ENCODE measurements at regions not wholly inside any gene's neighbourhood (a gene's known extent, or its start where the extent isn't known, plus 50 kb on each side); places are given as distances from the start of the nearest gene placed in this dataset.

- no peaks in the 10 kb centered on the region for H3K4me1 ChIP-seq (ENCODE audit: control insufficient read depth, insufficient read depth, low read length)
- DNase-seq (no peak), ATAC-seq (ENCODE audit: low read depth) (no peak)
- H3K14ac ChIP-seq (replicated peaks; ENCODE audit: low read depth, low read length): no peak overlapping the region
- H3K4me2 ChIP-seq (ENCODE audit: low read depth, low read length): no peak overlapping the region
- CTCF ChIA-PET: no interaction called here
- no peaks in the 10 kb centered on the region for H3K27me3 ChIP-seq (ENCODE audit: control insufficient read depth, insufficient read depth, low read length)
- H2BK5ac ChIP-seq (ENCODE audit: low read depth, low read length, poor library complexity, severe bottlenecking): no peak overlapping the region
- no peak overlapping the region for H4K8ac ChIP-seq (ENCODE audit: low read depth in 2 of 2, low read length in 2 of 2)
- in situ Hi-C loops (cut with MboI; ENCODE audit: low sequenced_read_pairs): no loop called here
- no peak overlapping the region for H2BK20ac ChIP-seq (ENCODE audit: low read depth, low read length)
- POLR2A ChIA-PET (ENCODE audit: unreplicated experiment): no interaction called here
- H3K9me1 ChIP-seq (ENCODE audit: insufficient read depth, low read length): no peaks in the 10 kb centered on the region
- H2AFZ ChIP-seq (replicated peaks; ENCODE audit: low read length, poor library complexity): no peak overlapping the region
- H3K23ac ChIP-seq (ENCODE audit: low read depth, low read length): no peak overlapping the region
- H3K56ac ChIP-seq (ENCODE audit: extremely low read depth, insufficient read depth, low read length): no peak overlapping the region
- no peak overlapping the region for H4K91ac ChIP-seq (ENCODE audit: insufficient read depth, low read depth, low read length)
- TF ChIP-seq NFE2L2 (IDR thresholded peaks at IDR 0.05; ENCODE audit: low read depth, low read length) (no peak), MAFK (IDR thresholded peaks at IDR 0.05; ENCODE audit: low read depth, low read length) (no peak), BHLHE40 (IDR thresholded peaks at IDR 0.05; ENCODE audit: low read depth, low read length) (no peak)
- BruUV-seq (replicated peaks): no TSS peak
- no peaks in the 10 kb centered on the region for H3K36me3 ChIP-seq (ENCODE audit: control insufficient read depth, insufficient read depth, low read length)
- H3K9ac ChIP-seq (ENCODE audit: low read depth, low read length): no peak overlapping the region
- no peak overlapping the region for H2AK5ac ChIP-seq (ENCODE audit: low read depth, low read length)
- H3K79me1 ChIP-seq (ENCODE audit: low read depth in 1 of 2, low read length in 2 of 2): no peaks in the 10 kb centered on the region
- no peak overlapping the region for H3K18ac ChIP-seq (ENCODE audit: low read depth, low read length)
- H3K9me3 ChIP-seq (ENCODE audit: control insufficient read depth, insufficient read depth, low read length): peaks cover 10% of the 10 kb centered on the region
- no peak overlapping the region for H2BK15ac ChIP-seq (ENCODE audit: low read depth, low read length)
- no peak overlapping the region for H2BK120ac ChIP-seq (ENCODE audit: low read depth, low read length)
- H4K20me1 ChIP-seq (ENCODE audit: insufficient read depth, low read length): no peaks in the 10 kb centered on the region
- H3K4ac ChIP-seq (ENCODE audit: low read depth, low read length): no peak overlapping the region
- no peak overlapping the region for H4K5ac ChIP-seq (ENCODE audit: low read depth, low read length)
- H3K27ac ChIP-seq (ENCODE audit: insufficient read depth, low read length): no peak overlapping the region
- dilution Hi-C loops (cut with HindIII; ENCODE audit: low sequenced_read_pairs, unreplicated experiment): no loop called here
- no CpG with 5 or more reads among the region's 5 CpGs for WGBS, 2 experiments (ENCODE audit: extremely low coverage in 2 of 2, insufficient read length in 1 of 2)
- intact Hi-C loops (cut with micrococcal nuclease): no loop called here
- H2AK9ac ChIP-seq (replicated peaks; ENCODE audit: low read depth, low read length, poor library complexity): no peak overlapping the region
- H3K4me3 ChIP-seq (ENCODE audit: insufficient read depth, low read depth, low read length): no peak overlapping the region
These were observed 416.5 kb upstream of the GYPC start for GRCh38 chr2:126239320-126239955.

All from IMR-90 (cell line).